Epithelial cell of proximal tubule (primary cell): ENCODE measurements at regions not wholly inside any gene's neighbourhood (a gene's known extent, or its start where the extent isn't known, plus 50 kb on each side); places are given as distances from the start of the nearest gene placed in this dataset.
"Not testable (repeated sequence)": the region's sequence is repeated elsewhere in the genome, so short reads cannot be mapped to it uniquely, and the experiment has no call there.

ENCODE experiments used
- DNase-seq: peaks from one replicate; pipeline ENCODE4 v3.0.0-alpha.2; 2011; ENCODE audit warnings: low read depth
- H3K4me3 ChIP-seq: 2 replicates; pipeline ENCODE4 v1.5.1; 2011; ENCODE audit warnings: low read depth, mild to moderate bottlenecking, low read length
- CTCF ChIP-seq: conservative IDR thresholded peaks from 2 replicates; pipeline ENCODE4 v1.5.1; 2012; ENCODE audit warnings: low read depth, mild to moderate bottlenecking, low read length

GRCh38 chr3:177658354-177658753 lies 461.1 kb upstream of the TBL1XR1 start:
- DNase-seq: peak; percentile 53
- H3K4me3 ChIP-seq: no peak overlapping the region
- no peak for TF ChIP-seq CTCF

- DNase-seq: not testable (repeated sequence)
Measured at GRCh38 chr3:177664380-177665103, 467.3 kb upstream of the TBL1XR1 start.

GRCh38 chr3:177665122-177665808 lies 468.0 kb upstream of the TBL1XR1 start:
- no peak overlapping the region for H3K4me3 ChIP-seq
- TF ChIP-seq CTCF: no peak
- DNase-seq: no peak

More at GRCh38 chr3:177664380-177665103, 467.3 kb upstream of the TBL1XR1 start:
- H3K4me3 ChIP-seq: not testable (repeated sequence)

DNA sequence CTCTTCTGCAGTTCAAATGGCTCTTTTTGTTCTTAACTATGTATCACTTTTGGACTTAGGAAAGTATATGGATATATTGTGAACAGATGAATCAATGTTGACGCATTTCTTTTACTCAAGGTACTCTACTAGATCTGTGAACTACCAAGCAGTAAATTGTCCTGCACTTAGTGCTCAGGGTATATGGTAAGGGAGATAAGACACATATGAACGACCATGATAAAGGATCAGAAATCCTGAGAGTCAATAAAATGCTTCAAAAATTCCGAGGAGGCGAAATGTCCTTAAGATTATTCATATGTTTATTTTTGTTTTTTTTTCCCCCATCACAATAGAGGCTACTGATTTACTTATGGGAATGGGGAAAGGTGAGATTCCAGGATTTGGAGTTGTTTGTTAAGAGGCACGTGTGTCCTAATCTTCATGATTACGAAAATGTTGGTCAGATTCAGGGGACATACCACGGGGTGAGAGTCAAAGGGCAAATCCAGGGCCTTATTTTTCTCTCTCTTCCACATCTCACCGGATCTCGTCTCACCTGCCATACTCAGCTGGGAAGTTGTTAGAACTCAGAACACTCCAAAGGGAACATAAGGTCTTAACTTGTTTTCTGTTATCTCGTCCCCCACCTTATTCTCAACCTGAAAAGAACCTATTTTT lies 475.1 kb upstream of the TBL1XR1 start:
- H3K4me3 ChIP-seq: no peak overlapping the region
- no peak for DNase-seq
- TF ChIP-seq CTCF: no peak

- peak; percentile 66 for DNase-seq
- no peak overlapping the region for H3K4me3 ChIP-seq
- no peak for TF ChIP-seq CTCF
Measured at GRCh38 chr3:177673112-177673914, 476.0 kb upstream of the TBL1XR1 start.

- no peak overlapping the region for H3K4me3 ChIP-seq
- TF ChIP-seq CTCF: no peak
- no peak for DNase-seq
Measured at GRCh38 chr3:177674186-177674585, 476.9 kb upstream of the TBL1XR1 start.

GRCh38 chr3:177676148-177676547 lies 478.9 kb upstream of the TBL1XR1 start:
- no peak for TF ChIP-seq CTCF
- DNase-seq: no peak
- no peak overlapping the region for H3K4me3 ChIP-seq
